MM.1S (cell line): ENCODE measurements at regions not wholly inside any gene's neighbourhood (a gene's known extent, or its start where the extent isn't known, plus 50 kb on each side); places are given as distances from the start of the nearest gene placed in this dataset.

Experiments used
- EZH2 ChIP-seq: fragments of 300-600 bp; sonication (generic); optimal IDR thresholded peaks from 2 replicates; pipeline ENCODE3; 2017; ENCODE audit warnings: low read depth, mild to moderate bottlenecking, antibody characterized with exemption, low read length, mixed read lengths
- TF ChIP-seq, protein P1 (sequence below): fragments of 300-600 bp; sonication (generic); IDR thresholded peaks from 2 replicates; pipeline ENCODE4 v1.5.1; 2016; ENCODE audit warnings: antibody characterized with exemption, low read length, mixed read lengths

DNA sequence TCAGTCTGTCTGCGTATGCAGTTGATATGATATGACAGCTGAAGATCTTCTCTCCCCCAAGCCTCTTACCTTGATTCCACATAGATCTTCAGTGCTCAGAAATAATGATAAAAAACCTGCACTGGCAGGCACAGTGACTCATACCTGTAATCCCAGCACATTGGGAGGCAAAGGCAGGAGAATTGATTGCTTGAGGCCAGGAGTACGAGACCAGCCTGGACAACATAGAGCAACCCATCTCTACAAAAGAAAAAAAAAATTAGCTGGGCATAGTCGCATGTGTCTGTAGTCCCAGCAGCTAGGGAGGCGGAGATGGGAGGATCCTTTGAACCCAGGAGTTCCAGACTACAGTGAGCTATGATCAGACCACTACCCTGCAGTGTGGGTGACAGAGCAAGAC lies 551.0 kb upstream of the MIR17HG start:
- TF ChIP-seq, protein P1, sequence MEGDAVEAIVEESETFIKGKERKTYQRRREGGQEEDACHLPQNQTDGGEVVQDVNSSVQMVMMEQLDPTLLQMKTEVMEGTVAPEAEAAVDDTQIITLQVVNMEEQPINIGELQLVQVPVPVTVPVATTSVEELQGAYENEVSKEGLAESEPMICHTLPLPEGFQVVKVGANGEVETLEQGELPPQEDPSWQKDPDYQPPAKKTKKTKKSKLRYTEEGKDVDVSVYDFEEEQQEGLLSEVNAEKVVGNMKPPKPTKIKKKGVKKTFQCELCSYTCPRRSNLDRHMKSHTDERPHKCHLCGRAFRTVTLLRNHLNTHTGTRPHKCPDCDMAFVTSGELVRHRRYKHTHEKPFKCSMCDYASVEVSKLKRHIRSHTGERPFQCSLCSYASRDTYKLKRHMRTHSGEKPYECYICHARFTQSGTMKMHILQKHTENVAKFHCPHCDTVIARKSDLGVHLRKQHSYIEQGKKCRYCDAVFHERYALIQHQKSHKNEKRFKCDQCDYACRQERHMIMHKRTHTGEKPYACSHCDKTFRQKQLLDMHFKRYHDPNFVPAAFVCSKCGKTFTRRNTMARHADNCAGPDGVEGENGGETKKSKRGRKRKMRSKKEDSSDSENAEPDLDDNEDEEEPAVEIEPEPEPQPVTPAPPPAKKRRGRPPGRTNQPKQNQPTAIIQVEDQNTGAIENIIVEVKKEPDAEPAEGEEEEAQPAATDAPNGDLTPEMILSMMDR: no peak
- TF ChIP-seq EZH2: no peak
